ENCODE measurements at regions not wholly inside any gene's neighbourhood (a gene's known extent, or its start where the extent isn't known, plus 50 kb on each side); places are given as distances from the start of the nearest gene placed in this dataset.

- no peak for DNase-seq
- WGBS, 2 donors: 95 to 100% methylated on average over 4 of the region's 4 CpGs
- intact Hi-C loops (cut with DNase I): no loop called here
- Histone ChIP-seq H3K27ac (no peak overlapping the region), H3K4me3 (no peak overlapping the region), H3K27me3 (no peaks in the 10 kb centered on the region), H3K4me1 (no peaks in the 10 kb centered on the region), H3K36me3 (replicated peaks in 1 of 2; ENCODE audit: insufficient read depth in 1 of 2, low read depth in 2 of 2) (no peaks in the 10 kb centered on the region), H3K9me3 (no peaks in the 10 kb centered on the region)
- no peak for TF ChIP-seq POLR2A (IDR thresholded peaks at IDR 0.05)
- no peak for TF ChIP-seq CTCF (IDR thresholded peaks at IDR 0.05)
- ATAC-seq: no peak
These were observed 802.7 kb upstream of the IGFBP3 start for GRCh38 chr7:46723742-46724141.

DNA sequence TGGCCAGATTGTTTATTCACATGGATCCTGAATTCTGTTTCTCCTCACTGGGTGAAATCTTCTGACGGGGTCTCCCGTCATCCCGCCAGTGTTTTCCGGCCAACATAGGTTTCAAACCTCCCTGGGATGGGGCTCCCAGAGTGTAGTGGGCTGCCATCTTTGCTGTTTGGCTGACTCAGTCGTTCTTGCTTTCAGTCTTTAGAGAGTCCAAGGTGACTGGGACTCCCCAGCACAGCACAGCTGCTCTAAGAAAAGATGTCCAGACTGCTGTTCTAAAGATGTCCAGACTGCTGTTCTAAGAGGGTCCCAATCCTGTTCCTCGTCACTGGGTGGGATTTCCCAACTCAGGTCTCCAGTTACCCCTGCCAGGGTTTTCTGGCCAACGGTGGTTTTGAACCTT lies 801.9 kb upstream of the IGFBP3 start:
- intact Hi-C loops (cut with DNase I): no loop called here
- 80 to 88% methylated on average over 6 to 7 of the region's 7 CpGs for WGBS, 2 donors
- Histone ChIP-seq H3K36me3 (replicated peaks in 1 of 2; ENCODE audit: insufficient read depth in 1 of 2, low read depth in 2 of 2) (no peaks in the 10 kb centered on the region), H3K27ac (no peak overlapping the region), H3K9me3 (no peaks in the 10 kb centered on the region), H3K4me1 (no peaks in the 10 kb centered on the region), H3K27me3 (no peaks in the 10 kb centered on the region), H3K4me3 (no peak overlapping the region)
- TF ChIP-seq CTCF (IDR thresholded peaks at IDR 0.05) (no peak), POLR2A (IDR thresholded peaks at IDR 0.05) (no peak)
- DNase-seq: no peak
- no peak for ATAC-seq

GRCh38 chr7:46720761-46721160 lies 799.7 kb upstream of the IGFBP3 start:
- peaks cover under 1% of the 10 kb centered on the region for H3K4me1 ChIP-seq
- WGBS, 2 donors: 50 to 68% methylated on average over 2 of the region's 2 CpGs
- TF ChIP-seq CTCF (IDR thresholded peaks at IDR 0.05) (no peak), POLR2A (IDR thresholded peaks at IDR 0.05) (no peak)
- H3K4me3 ChIP-seq: no peak overlapping the region
- DNase-seq: no peak
- H3K27me3 ChIP-seq: no peaks in the 10 kb centered on the region
- H3K36me3 ChIP-seq (replicated peaks in 1 of 2; ENCODE audit: insufficient read depth in 1 of 2, low read depth in 2 of 2): no peaks in the 10 kb centered on the region
- H3K27ac ChIP-seq: no peak overlapping the region
- no peaks in the 10 kb centered on the region for H3K9me3 ChIP-seq
- no peak for ATAC-seq
- intact Hi-C loops (cut with DNase I): no loop called here

DNA sequence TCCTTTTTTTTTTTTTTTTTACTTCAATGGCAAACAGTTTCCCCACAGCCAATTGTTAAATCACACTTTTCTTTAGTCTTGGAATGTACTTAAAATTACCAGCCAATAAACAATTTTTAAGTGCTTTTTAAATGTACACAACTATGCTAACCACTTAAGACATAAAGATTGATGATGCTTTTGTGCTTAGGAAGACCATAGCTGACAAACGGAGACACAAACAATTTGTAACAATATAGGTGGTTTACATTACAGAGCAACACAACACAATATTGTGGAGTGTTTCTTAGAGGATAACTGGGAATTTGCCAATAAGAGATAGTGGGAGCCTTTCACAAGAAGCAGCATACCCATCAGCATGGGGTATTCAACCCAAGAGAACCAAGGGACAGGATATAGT lies 798.5 kb upstream of the IGFBP3 start:
- no peak for DNase-seq
- intact Hi-C loops (cut with DNase I): no loop called here
- no peaks in the 10 kb centered on the region for H3K27me3 ChIP-seq
- H3K4me3 ChIP-seq: no peak overlapping the region
- no peaks in the 10 kb centered on the region for H3K9me3 ChIP-seq
- WGBS, 2 donors: 90 to 94% methylated on average over 1 of the region's 1 CpG
- TF ChIP-seq POLR2A (IDR thresholded peaks at IDR 0.05) (no peak), CTCF (IDR thresholded peaks at IDR 0.05) (no peak)
- no peak for ATAC-seq
- no peak overlapping the region for H3K27ac ChIP-seq
- peaks cover 11% of the 10 kb centered on the region for H3K4me1 ChIP-seq
- H3K36me3 ChIP-seq (replicated peaks in 1 of 2; ENCODE audit: insufficient read depth in 1 of 2, low read depth in 2 of 2): no peaks in the 10 kb centered on the region

- TF ChIP-seq CTCF (IDR thresholded peaks at IDR 0.05): no peak
- no peak for TF ChIP-seq POLR2A (IDR thresholded peaks at IDR 0.05)
These were observed 795.9 kb upstream of the IGFBP3 start for GRCh38 chr7:46716926-46717325.

More at GRCh38 chr7:46716926-46717325, 795.9 kb upstream of the IGFBP3 start:
- DNase-seq (no peak), ATAC-seq (no peak)
- WGBS, 2 donors: 82 to 91% methylated on average over 1 of the region's 1 CpG
- Histone ChIP-seq H3K27me3 (no peaks in the 10 kb centered on the region), H3K4me3 (no peak overlapping the region), H3K36me3 (replicated peaks in 1 of 2; ENCODE audit: insufficient read depth in 1 of 2, low read depth in 2 of 2) (no peaks in the 10 kb centered on the region), H3K4me1 (peaks cover 37% of the 10 kb centered on the region), H3K9me3 (no peaks in the 10 kb centered on the region), H3K27ac (no peak overlapping the region)
- intact Hi-C loops (cut with DNase I): no loop called here
